HCT116 (cell line): ENCODE measurements at regions not wholly inside any gene's neighbourhood (a gene's known extent, or its start where the extent isn't known, plus 50 kb on each side); places are given as distances from the start of the nearest gene placed in this dataset.

ENCODE experiments used
- ATAC-seq: fragments of 200-7000 bp; cut with Tn5 transposase; 2 replicates; pipeline ENCODE4 v1.9.1; 2020; ENCODE audit warnings: mild to moderate bottlenecking, moderate library complexity
- BruUV-seq: library from RNA; stranded (reverse); fragments of 400-500 nt; replicated peaks from 2 replicates; lab custom pipeline; 2021; lab: Mats Ljungman, UMichigan
- CTCF ChIA-PET: fragments of 300-600 bp; sonication (Branson Sonifier 250); formaldehyde crosslinking; loops from one replicate; lab custom pipeline; 2021; ENCODE audit warnings: antibody characterized with exemption; lab: Charles Lee
- POLR2A ChIA-PET: fragments of 300-600, 350-600 bp; sonication (Branson Sonifier 250); formaldehyde crosslinking; loops from one replicate; lab custom pipeline; 2021; ENCODE audit warnings: antibody characterized with exemption; lab: Charles Lee
- RAD21 ChIA-PET, 2 experiments: fragments of 300-600 bp; sonication (Branson Sonifier 250); formaldehyde crosslinking; loops; one replicate each; lab custom pipeline; 2023; ENCODE audit warnings: low total read pairs in 2 of 2; ENCODE audit not compliant: uncharacterized antibody in 2 of 2, unreplicated experiment in 2 of 2, low non-redundant PET in 1 of 2; lab: Charles Lee
- DNase-seq: peaks from one replicate; pipeline ENCODE4 v3.0.0-alpha.2; 2010; ENCODE audit warnings: low read depth, low spot score
- H2AFZ ChIP-seq: fragments of 200-600 bp; shearing (Covaris generic), sonication (generic); 2 replicates; pipeline ENCODE4 v1.6.1; 2017; ENCODE audit warnings: low read depth, mixed run types, mixed read lengths, antibody characterized with exemption, low read length; ENCODE audit not compliant: poor library complexity, severe bottlenecking
- H3K27ac ChIP-seq: 2 replicates; pipeline ENCODE4 v1.5.1; 2012; ENCODE audit warnings: low read depth, low read length
- H3K27me3 ChIP-seq: fragments of 200-600 bp; sonication (generic); 2 replicates; pipeline ENCODE4 v1.6.1; 2016; ENCODE audit warnings: mixed run types, low read length, mixed read lengths; ENCODE audit not compliant: insufficient read depth
- H3K36me3 ChIP-seq, 2 experiments: fragments of 200-500 bp in 1 of 2; fragments of 200-600 bp in 1 of 2; sonication (Bioruptor generic) in 1 of 2; sonication (generic) in 1 of 2; 2 replicates each; pipeline versions ENCODE4 v1.5.1 to v1.6.1; 2014 to 2016; ENCODE audit warnings: low read length in 2 of 2, inconsistent platforms in 1 of 2, mixed read lengths in 1 of 2, mixed run types in 1 of 2; ENCODE audit not compliant: insufficient read depth in 2 of 2, control insufficient read depth in 1 of 2
- H3K4me1 ChIP-seq, 2 experiments: fragments of 200-600 bp in 1 of 2; sonication (generic) in 1 of 2; 2 replicates each; pipeline versions ENCODE4 v1.5.1 to v1.6.1; 2012 to 2017; ENCODE audit warnings: low read length in 2 of 2, inconsistent platforms in 1 of 2, mild to moderate bottlenecking in 1 of 2, mixed read lengths in 1 of 2, mixed run types in 1 of 2, moderate library complexity in 1 of 2; ENCODE audit not compliant: insufficient read depth in 2 of 2, control insufficient read depth in 1 of 2
- H3K4me2 ChIP-seq: fragments of 200-600 bp; sonication (generic); 2 replicates; pipeline ENCODE4 v1.6.1; 2017; ENCODE audit warnings: mixed run types, low read length, mixed read lengths
- H3K4me3 ChIP-seq, 2 experiments: fragments of 200-600 bp in 1 of 2; sonication (generic) in 1 of 2; replicated peaks in 1 of 2; 2 replicates each; pipeline ENCODE4 v1.5.1; 2011 to 2016; ENCODE audit warnings: low read length in 2 of 2, control low read depth in 1 of 2, low read depth in 1 of 2, mild to moderate bottlenecking in 1 of 2, mixed read lengths in 1 of 2, mixed run types in 1 of 2
- H3K79me2 ChIP-seq: fragments of 200-600 bp; sonication (generic); 2 replicates; pipeline ENCODE4 v1.6.1; 2017; ENCODE audit warnings: mild to moderate bottlenecking, mixed run types, low read length, moderate library complexity, mixed read lengths; ENCODE audit not compliant: insufficient read depth
- H3K9ac ChIP-seq: fragments of 200-600 bp; sonication (generic); 2 replicates; pipeline ENCODE4 v1.6.1; 2016; ENCODE audit warnings: low read length, mixed read lengths
- H3K9me2 ChIP-seq: fragments of 200-600 bp; sonication (generic), shearing (Covaris generic); 2 replicates; pipeline ENCODE4 v1.6.1; 2017; ENCODE audit warnings: mixed run types, mild to moderate bottlenecking, moderate library complexity; ENCODE audit not compliant: insufficient read depth
- H3K9me3 ChIP-seq, 2 experiments: fragments of 200-500 bp in 1 of 2; fragments of 200-600 bp in 1 of 2; sonication (Bioruptor generic) in 1 of 2; sonication (generic) in 1 of 2; 2 replicates each; pipeline ENCODE4 v1.6.1; 2014 to 2017; ENCODE audit warnings: low read length in 2 of 2, mixed read lengths in 2 of 2, inconsistent platforms in 1 of 2, low read depth in 1 of 2, mild to moderate bottlenecking in 1 of 2, mixed run types in 1 of 2, moderate library complexity in 1 of 2; ENCODE audit not compliant: control insufficient read depth in 1 of 2, insufficient read depth in 1 of 2
- H4K20me1 ChIP-seq: fragments of 200-600 bp; sonication (generic), shearing (Covaris generic); 2 replicates; pipeline ENCODE4 v1.6.1; 2017; ENCODE audit warnings: mixed run types, mild to moderate bottlenecking, moderate library complexity; ENCODE audit not compliant: insufficient read depth
- ATF3 ChIP-seq: IDR thresholded peaks from 2 replicates; pipeline ENCODE4 v1.6.1; 2012
- CBX3 ChIP-seq: IDR thresholded peaks from 2 replicates; pipeline ENCODE4 v1.6.1; 2012; ENCODE audit warnings: low read depth
- CTCF ChIP-seq, 3 experiments: fragments of 200-600 bp in 1 of 3; sonication (generic) in 1 of 3; IDR thresholded peaks in 2 of 3; conservative IDR thresholded peaks in 1 of 3; 2 replicates each; pipeline ENCODE4 v1.5.1; 2012 to 2017; ENCODE audit warnings: low read depth in 2 of 3, low read length in 2 of 3, antibody characterized with exemption in 1 of 3, borderline replicate concordance in 1 of 3, control low read depth in 1 of 3, mild to moderate bottlenecking in 1 of 3, mixed read lengths in 1 of 3, mixed run types in 1 of 3, moderate library complexity in 1 of 3; ENCODE audit not compliant: insufficient read depth in 1 of 3
- EGR1 ChIP-seq: IDR thresholded peaks from 2 replicates; pipeline ENCODE4 v1.6.1; 2012; ENCODE audit warnings: low read depth
- ELF1 ChIP-seq: IDR thresholded peaks from 2 replicates; pipeline ENCODE4 v1.6.1; 2012; ENCODE audit warnings: low read depth, borderline replicate concordance
- EZH2phosphoT487 ChIP-seq: fragments of 200-600 bp; IDR thresholded peaks from 2 replicates; pipeline ENCODE4 v1.6.1; 2018; ENCODE audit warnings: antibody characterized with exemption, borderline replicate concordance
- MAX ChIP-seq: IDR thresholded peaks from 2 replicates; pipeline ENCODE4 v1.6.1; 2012
- RAD21 ChIP-seq: IDR thresholded peaks from 2 replicates; pipeline ENCODE4 v1.6.1; 2012; ENCODE audit warnings: low read depth, mild to moderate bottlenecking
- SIN3A ChIP-seq: IDR thresholded peaks from 2 replicates; pipeline ENCODE4 v1.6.1; 2012; ENCODE audit warnings: low read depth
- SP1 ChIP-seq: IDR thresholded peaks from 2 replicates; pipeline ENCODE4 v1.6.1; 2012; ENCODE audit warnings: low read depth
- SRF ChIP-seq: IDR thresholded peaks from 2 replicates; pipeline ENCODE4 v1.6.1; 2012; ENCODE audit warnings: low read depth
- YY1 ChIP-seq: IDR thresholded peaks from 2 replicates; pipeline ENCODE4 v1.6.1; 2011; ENCODE audit warnings: low read length, low read depth, moderate library complexity, mild to moderate bottlenecking; ENCODE audit not compliant: insufficient replicate concordance; ENCODE audit errors: extremely low read depth
- ZNF274 ChIP-seq: fragments of 200-500 bp; sonication (Bioruptor generic); IDR thresholded peaks from 2 replicates; pipeline ENCODE4 v1.6.1; 2014; ENCODE audit warnings: mild to moderate bottlenecking, low read depth, low read length, inconsistent platforms
- intact Hi-C: fragments of 100-400 bp; cut with micrococcal nuclease; formaldehyde crosslinking; loops from 2 replicates; pipeline ENCODE4 v1.10.0; 2022
- TF ChIP-seq, protein P1 (sequence below): IDR thresholded peaks from 2 replicates; pipeline ENCODE4 v1.6.1; 2011; ENCODE audit warnings: mild to moderate bottlenecking, low read length, moderate library complexity; ENCODE audit not compliant: insufficient replicate concordance; ENCODE audit errors: extremely low read depth

DNA sequence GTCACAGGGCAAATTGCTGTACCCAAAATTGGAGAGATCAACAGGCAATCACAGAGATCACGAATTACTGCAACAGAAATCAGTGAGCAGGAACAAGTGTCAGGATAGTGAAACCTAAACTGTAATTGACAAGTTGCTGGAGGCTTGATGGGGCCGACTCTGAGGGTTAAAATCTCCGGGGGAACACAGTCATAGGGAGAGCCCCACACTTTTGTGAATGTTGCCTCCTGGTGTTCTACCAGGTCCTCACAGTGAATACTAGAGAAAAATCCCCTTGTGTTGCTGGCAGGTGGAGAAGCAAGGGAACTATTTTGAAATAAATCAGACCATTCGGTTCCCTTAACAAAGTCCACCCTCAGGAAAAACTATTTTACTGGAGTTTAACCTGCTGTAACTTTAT, 697.5 kb upstream of the CBLB start:
- peaks cover 0 to 3% of the 10 kb centered on the region in 2 experiments; a peak in 1 of 4 replicates for H3K4me1 ChIP-seq
- no peak overlapping the region for H3K9ac ChIP-seq
- no peak overlapping the region for H3K4me3 ChIP-seq
- intact Hi-C loops = no loop called here
- no peak overlapping the region for H3K27ac ChIP-seq
- H3K9me3 ChIP-seq = no peaks in the 10 kb centered on the region
- CTCF ChIA-PET = no interaction called here
- no peaks in the 10 kb centered on the region for H4K20me1 ChIP-seq
- no peaks in the 10 kb centered on the region for H3K9me2 ChIP-seq
- no peak for ATAC-seq
- 0 out of 6 replicates have a peak, but pooled peaks of 1 of the 3 experiments have one; percentile 8 for TF ChIP-seq CTCF (IDR thresholded peaks at IDR 0.05 in 2 of 3, conservative IDR thresholded peaks at IDR 0.05 in 1 of 3; ENCODE audit: borderline replicate concordance in 1 of 3, insufficient read depth in 1 of 3, low read depth in 2 of 3, low read length in 2 of 3)
- no peak for TF ChIP-seq YY1
- peak; percentile 33; the same call in 1 of the 2 replicates for TF ChIP-seq RAD21
- TF ChIP-seq, all 23 proteins: peak for 2
- no peak for DNase-seq
- H3K4me2 ChIP-seq = no peak overlapping the region
- ChIA-PET RAD21 (no interaction called here), POLR2A (no interaction called here)
- H3K79me2 ChIP-seq = no peaks in the 10 kb centered on the region
- BruUV-seq = no TSS peak
- no peak overlapping the region for H2AFZ ChIP-seq
- H3K36me3 ChIP-seq = no peaks in the 10 kb centered on the region
- H3K27me3 ChIP-seq = no peaks in the 10 kb centered on the region

DNA sequence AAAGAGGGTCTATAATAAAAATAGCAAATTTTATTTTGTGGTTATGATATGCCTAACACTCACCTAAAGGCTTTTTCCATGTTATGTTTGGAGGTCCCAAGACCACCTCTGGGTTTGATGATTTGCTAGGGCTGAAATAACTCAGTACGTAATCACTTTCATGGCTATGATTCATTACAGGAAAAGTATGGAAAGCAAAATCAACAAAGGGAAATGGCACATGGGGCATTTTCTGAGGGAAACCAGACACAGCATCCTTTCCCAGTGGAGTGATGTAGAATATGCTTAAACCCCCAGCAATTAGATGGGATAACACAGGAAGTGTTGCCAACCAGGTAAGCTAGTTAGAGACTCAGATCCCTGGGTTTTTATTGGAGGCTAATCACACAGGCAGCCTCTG, 701.6 kb upstream of the CBLB start:
- Histone ChIP-seq H3K79me2 (no peaks in the 10 kb centered on the region), H3K4me2 (no peak overlapping the region), H3K4me3 (no peak overlapping the region)
- RAD21 ChIA-PET = no interaction called here
- no peak for DNase-seq
- TF ChIP-seq MAX (no peak), SP1 (no peak), ATF3 (no peak), CBX3 (no peak), ELF1 (no peak), SIN3A (no peak), ZNF274 (no peak), EGR1 (no peak), RAD21 (no peak), EZH2phosphoT487 (no peak), SRF (no peak)
- TF ChIP-seq, protein P1, sequence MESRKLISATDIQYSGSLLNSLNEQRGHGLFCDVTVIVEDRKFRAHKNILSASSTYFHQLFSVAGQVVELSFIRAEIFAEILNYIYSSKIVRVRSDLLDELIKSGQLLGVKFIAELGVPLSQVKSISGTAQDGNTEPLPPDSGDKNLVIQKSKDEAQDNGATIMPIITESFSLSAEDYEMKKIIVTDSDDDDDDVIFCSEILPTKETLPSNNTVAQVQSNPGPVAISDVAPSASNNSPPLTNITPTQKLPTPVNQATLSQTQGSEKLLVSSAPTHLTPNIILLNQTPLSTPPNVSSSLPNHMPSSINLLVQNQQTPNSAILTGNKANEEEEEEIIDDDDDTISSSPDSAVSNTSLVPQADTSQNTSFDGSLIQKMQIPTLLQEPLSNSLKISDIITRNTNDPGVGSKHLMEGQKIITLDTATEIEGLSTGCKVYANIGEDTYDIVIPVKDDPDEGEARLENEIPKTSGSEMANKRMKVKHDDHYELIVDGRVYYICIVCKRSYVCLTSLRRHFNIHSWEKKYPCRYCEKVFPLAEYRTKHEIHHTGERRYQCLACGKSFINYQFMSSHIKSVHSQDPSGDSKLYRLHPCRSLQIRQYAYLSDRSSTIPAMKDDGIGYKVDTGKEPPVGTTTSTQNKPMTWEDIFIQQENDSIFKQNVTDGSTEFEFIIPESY = no peak
- TF ChIP-seq, all 23 proteins: peak for 0
- no peak overlapping the region for H2AFZ ChIP-seq
- intact Hi-C loops = no loop called here
- no peaks in the 10 kb centered on the region for H3K9me2 ChIP-seq
- no peak for ATAC-seq
- POLR2A ChIA-PET = no interaction called here
- no peaks in the 10 kb centered on the region for H3K27me3 ChIP-seq
- H3K4me1 ChIP-seq = no peaks in the 10 kb centered on the region
- H3K27ac ChIP-seq = no peak overlapping the region
- no peaks in the 10 kb centered on the region for H4K20me1 ChIP-seq
- H3K9me3 ChIP-seq = no peaks in the 10 kb centered on the region
- no peak overlapping the region for H3K9ac ChIP-seq
- CTCF ChIA-PET = no interaction called here
- no TSS peak for BruUV-seq
- no peaks in the 10 kb centered on the region for H3K36me3 ChIP-seq
